Skeletal muscle satellite cell (primary cell): ENCODE measurements at regions not wholly inside any gene's neighbourhood (a gene's known extent, or its start where the extent isn't known, plus 50 kb on each side); places are given as distances from the start of the nearest gene placed in this dataset.

Experiments used
- H3K27me3 ChIP-seq: 2 replicates; pipeline ENCODE4 v1.7.0; 2013; ENCODE audit warnings: low read length; ENCODE audit not compliant: control insufficient read depth, insufficient read depth
- H3K36me3 ChIP-seq: 2 replicates; pipeline ENCODE4 v1.7.0; 2013; ENCODE audit warnings: mild to moderate bottlenecking, control low read depth, low read length; ENCODE audit not compliant: insufficient read depth
- H3K4me1 ChIP-seq: 2 replicates; pipeline ENCODE4 v1.7.0; 2013; ENCODE audit warnings: low read length; ENCODE audit not compliant: control insufficient read depth, insufficient read depth
- H3K4me2 ChIP-seq: 2 replicates; pipeline ENCODE4 v1.7.0; 2013; ENCODE audit warnings: mild to moderate bottlenecking, low read length
- H3K4me3 ChIP-seq: 2 replicates; pipeline ENCODE4 v1.7.0; 2013; ENCODE audit warnings: low read length
- H3K9ac ChIP-seq: 2 replicates; pipeline ENCODE4 v1.7.0; 2013; ENCODE audit warnings: mild to moderate bottlenecking, low read depth, low read length, moderate library complexity
- H3K9me3 ChIP-seq: replicated peaks from 2 replicates; pipeline ENCODE4 v1.7.0; 2013; ENCODE audit warnings: mild to moderate bottlenecking, control low read depth, low read length

DNA sequence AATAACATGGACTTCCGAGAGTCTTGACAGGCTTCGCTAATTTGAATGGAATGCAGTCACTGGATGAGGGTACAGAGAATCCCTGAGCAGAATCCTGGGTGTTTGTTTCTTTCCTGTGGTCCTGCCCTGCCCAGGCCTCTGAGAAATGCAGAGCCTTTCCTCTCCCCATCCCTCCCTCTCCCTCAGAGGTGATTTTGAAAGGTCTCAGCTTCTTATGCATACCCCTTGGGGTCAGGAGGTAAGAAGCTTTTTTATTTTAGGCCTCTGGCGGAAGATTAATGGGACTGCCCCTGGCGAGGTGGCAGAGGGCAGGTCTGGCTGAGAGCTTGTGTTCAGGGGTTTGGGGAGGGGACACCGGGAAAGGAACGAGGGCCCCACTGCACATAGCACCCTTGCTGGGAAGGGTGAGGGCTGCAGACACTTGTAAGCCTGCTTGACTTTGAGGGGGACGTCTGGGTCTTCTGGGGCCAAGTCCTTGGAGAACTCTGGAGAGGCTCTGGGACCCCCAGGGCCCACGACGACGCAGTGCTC is 116.5 kb upstream of the SLC45A1 start:
- Histone ChIP-seq H3K27me3 (no peaks in the 10 kb centered on the region), H3K4me3 (no peak overlapping the region), H3K4me2 (no peak overlapping the region), H3K9me3 (no peaks in the 10 kb centered on the region), H3K36me3 (no peaks in the 10 kb centered on the region), H3K4me1 (peaks cover 67% of the 10 kb centered on the region), H3K9ac (peak overlapping the region; percentile 69)

DNA sequence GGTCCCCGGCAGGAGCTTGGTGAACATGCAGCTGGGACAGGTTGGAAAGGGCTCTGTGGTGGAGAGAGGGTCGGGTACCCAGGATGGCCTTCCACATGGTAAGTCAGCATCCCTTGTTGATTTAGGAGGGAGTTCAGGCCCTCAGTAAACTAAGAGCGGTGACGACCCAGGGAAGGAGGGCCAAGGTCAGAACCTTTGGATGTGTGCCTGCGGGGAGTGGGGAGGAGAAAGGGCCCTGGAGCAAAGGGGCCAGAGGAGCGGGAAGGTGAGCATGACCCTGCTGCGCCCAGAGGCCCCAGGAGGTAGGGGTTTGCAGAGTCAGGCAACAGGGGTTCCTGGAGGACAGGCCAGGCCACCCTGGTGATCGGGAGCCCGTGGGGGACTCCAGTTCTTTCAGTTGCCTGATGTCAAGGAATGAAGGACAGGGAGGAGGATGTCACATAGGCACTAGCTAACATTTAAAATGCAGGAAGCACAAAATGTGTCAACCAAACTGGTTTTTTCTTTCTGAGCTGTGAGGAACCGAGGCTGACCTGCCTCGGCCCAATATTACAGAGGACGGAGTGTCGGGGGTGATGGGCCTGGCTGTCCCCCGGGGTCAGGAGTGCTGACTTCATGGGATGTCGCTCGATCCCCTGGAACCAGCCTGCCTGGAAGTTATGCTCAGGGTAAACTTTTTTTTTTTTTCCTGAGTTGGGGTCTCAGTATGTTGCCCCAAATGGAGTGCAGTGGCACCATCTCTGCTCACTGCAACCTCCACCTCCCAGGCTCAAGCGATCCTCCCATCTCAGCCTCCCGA is 117.4 kb upstream of the SLC45A1 start:
- no peak overlapping the region for H3K4me3 ChIP-seq
- no peaks in the 10 kb centered on the region for H3K27me3 ChIP-seq
- peaks cover 72% of the 10 kb centered on the region for H3K4me1 ChIP-seq
- H3K9ac ChIP-seq = peak overlapping the region; percentile 69
- no peaks in the 10 kb centered on the region for H3K9me3 ChIP-seq
- H3K4me2 ChIP-seq = no peak overlapping the region
- no peaks in the 10 kb centered on the region for H3K36me3 ChIP-seq

DNA sequence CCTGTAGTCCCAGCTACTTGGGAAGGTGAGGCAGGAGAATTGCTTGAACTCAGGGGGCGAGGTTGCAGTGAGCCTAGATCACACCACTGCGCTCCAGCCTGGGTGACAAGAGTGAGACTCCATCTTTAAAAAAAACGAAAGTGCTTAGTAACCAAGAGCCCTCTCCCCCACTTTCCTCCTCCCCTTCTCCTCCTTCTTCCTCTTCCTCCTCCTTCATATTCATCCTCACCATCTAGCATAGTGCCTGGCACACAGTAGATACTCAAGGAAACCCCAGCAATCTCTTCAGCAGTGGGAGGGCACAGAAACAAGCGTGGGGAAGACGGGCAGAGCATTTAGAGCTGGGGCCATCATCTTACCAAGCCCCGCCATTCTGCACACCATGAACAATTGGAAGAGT is 119.4 kb upstream of the SLC45A1 start:
- Histone ChIP-seq H3K4me3 (no peak overlapping the region), H3K4me1 (peaks cover 73% of the 10 kb centered on the region), H3K36me3 (no peaks in the 10 kb centered on the region), H3K9ac (no peak overlapping the region), H3K4me2 (no peak overlapping the region), H3K9me3 (no peaks in the 10 kb centered on the region), H3K27me3 (no peaks in the 10 kb centered on the region)

DNA sequence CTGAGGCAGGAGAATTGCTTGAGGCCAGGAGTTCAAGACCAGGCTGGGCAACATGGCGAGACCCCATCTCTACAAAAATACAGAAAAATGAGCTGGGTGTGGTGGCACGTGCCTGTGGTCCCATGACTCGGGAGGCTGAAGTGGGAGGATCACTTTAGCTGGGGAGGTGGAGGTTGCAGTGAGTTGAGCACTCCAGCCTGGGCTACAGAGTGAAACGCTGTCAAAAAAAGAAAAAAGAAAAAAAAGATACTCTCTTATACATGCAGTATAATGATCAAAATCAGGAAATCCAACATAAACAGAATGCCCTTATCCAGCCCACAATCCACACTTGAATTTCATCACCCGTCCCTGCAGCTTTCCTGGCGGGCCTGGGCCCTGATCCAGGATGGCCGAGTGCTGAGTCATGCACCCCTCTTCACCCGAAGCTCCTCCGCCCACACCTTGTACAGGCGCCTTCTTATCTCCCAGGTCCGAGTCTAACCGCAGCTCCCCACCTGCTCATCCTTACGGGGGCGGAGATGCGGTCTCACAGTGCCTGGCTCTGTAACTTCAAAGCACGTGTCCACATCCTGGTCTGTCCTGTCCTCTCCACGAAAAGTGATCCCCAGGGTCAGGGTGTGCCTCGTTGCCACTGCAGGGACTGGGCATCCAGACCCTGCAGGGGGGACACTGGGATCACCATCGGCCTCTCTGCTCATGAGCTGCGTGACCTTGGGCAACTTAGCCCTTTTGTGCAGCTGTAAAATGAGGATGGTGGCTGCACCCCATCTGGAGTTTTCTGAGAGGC is 120.2 kb upstream of the SLC45A1 start:
- peak overlapping the region; percentile 50 for H3K4me2 ChIP-seq

DNA sequence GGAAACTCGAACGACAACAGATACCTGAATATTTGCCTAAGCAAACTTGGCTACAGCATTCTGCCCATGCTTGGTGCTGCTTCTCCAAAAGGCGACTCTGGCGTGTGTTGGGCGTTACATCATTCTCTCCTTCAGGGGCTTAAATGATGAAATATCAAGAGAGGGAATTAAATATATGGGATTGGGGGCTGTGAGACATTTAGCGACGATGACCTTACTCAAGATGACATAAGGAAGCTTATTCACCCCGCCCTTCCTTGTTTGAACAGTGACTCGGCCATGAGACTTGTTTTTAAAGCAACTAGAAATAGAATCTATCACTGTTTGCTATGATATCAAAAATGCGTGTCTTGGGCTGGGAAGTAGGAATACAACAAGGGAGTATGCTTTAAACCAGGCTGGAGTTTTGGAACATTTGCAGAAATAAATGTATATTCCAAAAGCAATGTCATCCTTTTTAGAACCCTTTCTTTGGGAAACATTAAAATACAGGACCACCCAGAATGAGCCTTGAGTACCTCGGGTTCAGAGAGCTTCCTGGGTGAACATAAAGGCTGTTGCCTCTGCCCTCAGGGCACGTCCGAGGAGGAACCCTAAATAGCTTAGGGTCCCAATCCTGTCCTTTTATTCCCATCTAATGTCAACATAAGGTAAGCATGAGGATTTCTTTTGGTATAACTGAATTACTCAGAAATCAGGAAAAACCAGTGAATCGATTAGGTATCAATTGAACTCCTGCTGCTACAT is 123.3 kb upstream of the SLC45A1 start:
- Histone ChIP-seq H3K4me1 (peaks cover 49% of the 10 kb centered on the region), H3K36me3 (no peaks in the 10 kb centered on the region), H3K9ac (peak overlapping the region; percentile 67), H3K9me3 (no peaks in the 10 kb centered on the region), H3K4me2 (peak overlapping the region; percentile 19), H3K27me3 (no peaks in the 10 kb centered on the region), H3K4me3 (no peak overlapping the region)

More for the DNA sequence above, 120.2 kb upstream of the SLC45A1 start:
- Histone ChIP-seq H3K9me3 (no peaks in the 10 kb centered on the region), H3K36me3 (no peaks in the 10 kb centered on the region), H3K4me3 (no peak overlapping the region), H3K4me1 (peaks cover 65% of the 10 kb centered on the region), H3K27me3 (no peaks in the 10 kb centered on the region), H3K9ac (peak overlapping the region; percentile 56)

DNA sequence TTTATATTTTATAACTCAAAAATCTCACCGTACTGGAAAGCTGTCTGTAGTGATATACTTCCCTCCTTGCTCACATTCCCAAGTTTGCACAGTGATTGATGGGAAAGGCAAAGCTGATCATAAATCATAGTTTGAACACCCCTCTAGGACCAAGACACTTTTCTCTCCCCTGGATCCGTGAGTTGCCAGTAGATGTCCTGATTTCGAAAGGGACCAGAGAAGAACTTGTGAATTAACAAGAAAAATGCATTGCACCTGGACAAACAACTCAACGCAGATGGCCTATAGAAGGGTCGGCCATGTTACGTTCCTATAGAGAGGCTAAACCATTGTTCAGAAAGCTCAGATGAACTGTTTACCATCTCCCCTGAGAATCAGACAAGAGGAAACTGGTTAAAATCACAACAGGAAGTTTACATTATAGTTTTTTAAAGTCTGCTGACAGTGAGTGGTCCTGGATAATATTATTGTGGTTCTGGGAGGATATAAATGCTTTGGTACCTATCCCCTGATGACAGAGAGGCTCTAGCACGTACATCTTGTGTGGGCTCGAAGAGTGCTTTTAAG is 124.0 kb upstream of the SLC45A1 start:
- Histone ChIP-seq H3K9ac (peak overlapping the region; percentile 6), H3K36me3 (no peaks in the 10 kb centered on the region), H3K9me3 (no peaks in the 10 kb centered on the region), H3K4me1 (peaks cover 52% of the 10 kb centered on the region), H3K4me3 (no peak overlapping the region), H3K4me2 (no peak overlapping the region), H3K27me3 (no peaks in the 10 kb centered on the region)

DNA sequence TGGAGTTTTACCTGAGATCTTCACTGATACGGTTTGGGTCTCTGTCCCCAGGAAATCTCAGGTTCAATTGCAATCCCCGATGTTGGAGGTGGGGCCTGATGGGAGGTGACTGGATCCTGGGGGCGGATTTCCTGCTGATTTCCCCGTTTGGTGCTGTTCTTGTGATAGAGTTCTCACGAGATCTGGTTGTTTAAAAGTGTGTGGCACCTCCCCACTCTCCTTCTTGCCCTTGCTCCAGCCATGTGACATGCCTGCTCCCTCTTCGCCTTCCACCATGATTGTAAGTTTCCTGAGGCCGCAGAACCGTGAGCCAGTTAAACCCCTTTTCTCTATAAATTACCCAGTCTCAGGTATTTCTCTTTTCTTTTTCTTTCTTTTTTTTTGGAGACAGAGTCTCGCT is 126.4 kb upstream of the SLC45A1 start:
- Histone ChIP-seq H3K4me1 (peaks cover 31% of the 10 kb centered on the region), H3K27me3 (no peaks in the 10 kb centered on the region), H3K9ac (no peak overlapping the region), H3K4me3 (no peak overlapping the region), H3K9me3 (no peaks in the 10 kb centered on the region), H3K4me2 (no peak overlapping the region), H3K36me3 (no peaks in the 10 kb centered on the region)

DNA sequence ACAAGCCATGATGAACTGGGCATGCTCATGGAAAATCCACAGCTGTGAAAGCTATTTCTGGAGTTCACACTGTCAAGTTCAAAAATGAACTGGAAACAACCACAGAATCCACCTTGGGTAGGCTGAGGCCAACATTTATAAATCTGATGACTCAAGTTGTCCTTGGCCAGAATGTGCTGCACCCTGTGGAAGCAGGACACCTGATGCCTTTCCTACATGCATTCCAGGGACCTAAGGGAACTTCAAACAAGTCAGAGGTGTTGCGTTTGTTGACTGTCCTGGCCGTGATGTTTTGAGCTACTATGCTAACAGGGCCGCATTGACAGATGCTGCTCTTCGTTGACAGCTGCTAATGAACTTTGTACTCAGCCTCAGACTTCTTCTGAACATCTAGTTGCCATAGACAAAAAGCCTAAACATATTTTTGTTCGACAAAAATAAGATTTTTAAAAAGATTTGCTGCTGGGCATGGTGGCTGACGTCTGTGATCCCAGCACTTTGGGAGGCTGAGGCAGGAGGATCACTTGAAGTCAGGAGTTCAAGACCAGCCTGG is 127.9 kb upstream of the SLC45A1 start:
- H3K4me3 ChIP-seq = no peak overlapping the region
- H3K4me1 ChIP-seq = peaks cover 21% of the 10 kb centered on the region
- H3K9me3 ChIP-seq = no peaks in the 10 kb centered on the region
- H3K27me3 ChIP-seq = no peaks in the 10 kb centered on the region
- H3K9ac ChIP-seq = no peak overlapping the region
- no peaks in the 10 kb centered on the region for H3K36me3 ChIP-seq
- no peak overlapping the region for H3K4me2 ChIP-seq

DNA sequence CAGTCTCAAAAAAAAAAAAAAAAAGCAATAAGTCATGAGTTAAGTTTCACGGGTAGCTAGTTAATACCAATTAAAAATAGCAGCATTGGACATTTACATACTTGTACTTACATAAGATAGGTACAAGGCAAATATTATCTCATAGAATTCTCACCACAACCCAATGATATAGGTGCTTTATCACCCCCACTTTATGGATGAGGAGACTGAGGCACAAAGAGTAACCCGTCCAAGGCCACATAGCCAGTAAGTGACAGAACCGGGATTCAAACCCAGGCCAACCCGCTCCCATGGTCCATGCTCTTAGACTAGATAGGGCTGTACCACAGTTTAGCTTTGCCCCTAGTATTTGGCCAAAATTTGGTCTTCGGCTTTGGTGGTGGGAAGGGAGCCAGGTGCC is 132.5 kb upstream of the SLC45A1 start:
- Histone ChIP-seq H3K36me3 (no peaks in the 10 kb centered on the region), H3K4me3 (no peak overlapping the region), H3K9me3 (no peaks in the 10 kb centered on the region), H3K4me1 (peaks cover 26% of the 10 kb centered on the region), H3K4me2 (no peak overlapping the region), H3K27me3 (no peaks in the 10 kb centered on the region), H3K9ac (no peak overlapping the region)

DNA sequence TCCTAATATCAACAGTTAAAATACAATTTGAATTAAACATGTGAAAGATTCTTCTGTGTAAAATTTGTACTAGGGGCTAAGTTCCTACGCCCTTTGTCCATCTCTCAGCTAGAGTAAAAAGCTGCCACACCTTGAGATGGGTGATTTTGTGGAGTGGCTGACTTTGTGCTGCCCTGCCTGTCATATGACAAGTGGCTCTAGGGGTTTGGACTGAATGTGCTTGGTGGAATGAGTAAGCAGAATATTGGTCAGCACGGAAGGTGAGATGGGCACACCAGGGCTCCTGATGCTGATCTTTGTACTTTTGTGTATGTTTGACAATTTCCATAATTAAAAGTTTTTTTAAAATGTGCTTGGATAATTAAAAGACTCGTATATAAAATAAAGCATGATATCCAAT is 133.6 kb upstream of the SLC45A1 start:
- H3K27me3 ChIP-seq = no peaks in the 10 kb centered on the region
- no peak overlapping the region for H3K9ac ChIP-seq
- H3K4me2 ChIP-seq = no peak overlapping the region
- H3K4me1 ChIP-seq = peaks cover 18% of the 10 kb centered on the region
- peaks cover 2% of the 10 kb centered on the region for H3K9me3 ChIP-seq
- no peak overlapping the region for H3K4me3 ChIP-seq
- H3K36me3 ChIP-seq = no peaks in the 10 kb centered on the region
